ENCODE measurements at regions not wholly inside any gene's neighbourhood (a gene's known extent, or its start where the extent isn't known, plus 50 kb on each side); places are given as distances from the start of the nearest gene placed in this dataset.

GRCh38 chr6:91573826-91574416 is 987.0 kb upstream of the MAP3K7 start (continued):
- TF ChIP-seq ZSCAN20 (CRISPR knock-in tag; IDR thresholded peaks at IDR 0.05) (no peak), KDM1A (IDR thresholded peaks at IDR 0.05; ENCODE audit: low read depth) (no peak), RAD21 (conservative IDR thresholded peaks at IDR 0.05 in 1 of 2, IDR thresholded peaks at IDR 0.05 in 1 of 2) (no peak), PBX3 (IDR thresholded peaks at IDR 0.05) (no peak), FOXS1 (CRISPR knock-in tag; IDR thresholded peaks at IDR 0.05) (no peak), CHD2 (IDR thresholded peaks at IDR 0.05; ENCODE audit: low read length, partially characterized antibody) (no peak), NFE2L2 (conservative IDR thresholded peaks at IDR 0.05; ENCODE audit: low read length) (no peak), JUN (IDR thresholded peaks at IDR 0.05) (no peak)

- TF ChIP-seq MAFK (IDR thresholded peaks at IDR 0.05; ENCODE audit: partially characterized antibody) (no peak), NR3C1 (IDR thresholded peaks at IDR 0.05) (no peak), CHD4 (IDR thresholded peaks at IDR 0.05; ENCODE audit: borderline replicate concordance) (no peak), KDM1A (IDR thresholded peaks at IDR 0.05; ENCODE audit: low read depth) (no peak), JUN (IDR thresholded peaks at IDR 0.05) (no peak), USF2 (IDR thresholded peaks at IDR 0.05) (no peak), FOSB (CRISPR knock-in tag; IDR thresholded peaks at IDR 0.05) (no peak), ATOH8 (CRISPR knock-in tag; IDR thresholded peaks at IDR 0.05; ENCODE audit: low read depth) (no peak), ZSCAN20 (CRISPR knock-in tag; IDR thresholded peaks at IDR 0.05) (no peak), POLR2A (IDR thresholded peaks at IDR 0.05; ENCODE audit: low read length) (no peak), SREBF2 (IDR thresholded peaks at IDR 0.05) (no peak)
- Histone ChIP-seq H3K4me1 (no peaks in the 10 kb centered on the region), H3K27ac (no peak overlapping the region), H3K4me3 (no peak overlapping the region), H3K4me2 (no peak overlapping the region), H3K9me3 (no peaks in the 10 kb centered on the region)
- no peak for ATAC-seq
- no peak for DNase-seq (ENCODE audit: low read depth in 1 of 2, low spot score in 1 of 2)
- POLR2A ChIA-PET, result no interaction called here
- FAIRE-seq, result no peak
- 13% methylated on average over 3 of the region's 3 CpGs for WGBS (ENCODE audit: missing lambda C conversion rate)
- CTCF ChIA-PET, result no interaction called here
These were observed 986.0 kb upstream of the MAP3K7 start for GRCh38 chr6:91572878-91573277.

GRCh38 chr6:91569071-91569470 is 982.2 kb upstream of the MAP3K7 start:
- no peak for DNase-seq (ENCODE audit: low read depth in 1 of 2, low spot score in 1 of 2)
- H3K4me2 ChIP-seq, result no peak overlapping the region
- no peak overlapping the region for H3K27ac ChIP-seq
- no peak for FAIRE-seq
- no peaks in the 10 kb centered on the region for H3K4me1 ChIP-seq
- no peak overlapping the region for H3K4me3 ChIP-seq
- no peak for ATAC-seq
- no peak for TF ChIP-seq EP300 (IDR thresholded peaks at IDR 0.05)
- no peak for TF ChIP-seq MAX (IDR thresholded peaks at IDR 0.05)
- no peak for TF ChIP-seq ZSCAN20 (CRISPR knock-in tag; IDR thresholded peaks at IDR 0.05)
- TF ChIP-seq ZNF302 (CRISPR knock-in tag; IDR thresholded peaks at IDR 0.05), result no peak
- TF ChIP-seq CBX8 (IDR thresholded peaks at IDR 0.05), result no peak
- no peak for TF ChIP-seq SREBF2 (IDR thresholded peaks at IDR 0.05)
- TF ChIP-seq E2F6 (IDR thresholded peaks at IDR 0.05; ENCODE audit: borderline replicate concordance, low read depth), result no peak
- TF ChIP-seq CBX2 (IDR thresholded peaks at IDR 0.05; ENCODE audit: borderline replicate concordance, low read depth), result no peak
- no peak for TF ChIP-seq NFE2L2 (conservative IDR thresholded peaks at IDR 0.05; ENCODE audit: low read length)
- CTCF ChIA-PET, result no interaction called here
- POLR2A ChIA-PET, result no interaction called here
- no peaks in the 10 kb centered on the region for H3K9me3 ChIP-seq
- WGBS (ENCODE audit: missing lambda C conversion rate), result 5% methylated on average over 2 of the region's 2 CpGs
